ENCODE measurements at regions not wholly inside any gene's neighbourhood (a gene's known extent, or its start where the extent isn't known, plus 50 kb on each side); places are given as distances from the start of the nearest gene placed in this dataset.

- TF ChIP-seq, protein P1, sequence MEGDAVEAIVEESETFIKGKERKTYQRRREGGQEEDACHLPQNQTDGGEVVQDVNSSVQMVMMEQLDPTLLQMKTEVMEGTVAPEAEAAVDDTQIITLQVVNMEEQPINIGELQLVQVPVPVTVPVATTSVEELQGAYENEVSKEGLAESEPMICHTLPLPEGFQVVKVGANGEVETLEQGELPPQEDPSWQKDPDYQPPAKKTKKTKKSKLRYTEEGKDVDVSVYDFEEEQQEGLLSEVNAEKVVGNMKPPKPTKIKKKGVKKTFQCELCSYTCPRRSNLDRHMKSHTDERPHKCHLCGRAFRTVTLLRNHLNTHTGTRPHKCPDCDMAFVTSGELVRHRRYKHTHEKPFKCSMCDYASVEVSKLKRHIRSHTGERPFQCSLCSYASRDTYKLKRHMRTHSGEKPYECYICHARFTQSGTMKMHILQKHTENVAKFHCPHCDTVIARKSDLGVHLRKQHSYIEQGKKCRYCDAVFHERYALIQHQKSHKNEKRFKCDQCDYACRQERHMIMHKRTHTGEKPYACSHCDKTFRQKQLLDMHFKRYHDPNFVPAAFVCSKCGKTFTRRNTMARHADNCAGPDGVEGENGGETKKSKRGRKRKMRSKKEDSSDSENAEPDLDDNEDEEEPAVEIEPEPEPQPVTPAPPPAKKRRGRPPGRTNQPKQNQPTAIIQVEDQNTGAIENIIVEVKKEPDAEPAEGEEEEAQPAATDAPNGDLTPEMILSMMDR (IDR thresholded peaks at IDR 0.05): no peak
- TF ChIP-seq POLR2A (IDR thresholded peaks at IDR 0.05) (no peak), EP300 (IDR thresholded peaks at IDR 0.05) (no peak), POLR2AphosphoS5 (IDR thresholded peaks at IDR 0.05) (no peak)
These were observed 193.8 kb upstream of the AJAP1 start for GRCh38 chr1:4460651-4461050.
